ENCODE measurements at regions not wholly inside any gene's neighbourhood (a gene's known extent, or its start where the extent isn't known, plus 50 kb on each side); places are given as distances from the start of the nearest gene placed in this dataset.

DNA sequence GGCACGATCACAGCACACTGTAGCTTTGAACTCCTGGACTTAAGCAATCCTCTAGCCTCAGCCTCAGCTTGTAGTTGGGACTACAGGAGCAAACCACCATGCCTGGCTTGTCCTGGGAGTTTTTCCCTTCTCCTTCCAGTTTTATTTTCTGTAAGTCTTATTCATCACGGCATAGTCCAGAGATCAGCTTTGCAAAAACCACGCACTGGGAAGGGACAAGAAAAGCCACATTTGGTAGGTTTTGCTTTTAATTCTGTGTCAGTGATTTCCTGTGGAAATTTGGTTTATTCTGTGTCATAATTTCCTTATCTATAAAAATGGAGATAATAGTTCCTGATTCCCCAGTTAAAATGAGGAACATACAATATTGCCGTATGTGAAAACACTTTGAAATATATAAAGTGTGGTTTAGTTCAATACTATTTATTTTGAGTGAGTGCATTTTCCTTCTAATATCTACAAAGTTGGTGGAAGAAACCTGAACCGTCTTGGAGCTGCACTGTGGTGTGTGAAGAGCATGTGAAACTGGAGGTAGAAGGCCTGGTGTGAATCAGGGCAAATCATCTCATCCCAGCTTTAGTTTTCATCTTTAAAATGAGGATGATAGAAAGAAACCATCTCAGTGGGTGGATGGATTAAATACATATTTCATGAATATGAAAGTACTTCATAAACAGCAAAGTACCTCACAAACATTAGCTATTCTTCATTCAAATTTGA, 92.8 kb upstream of the ELL2 start (continued):
- TF ChIP-seq, protein P1, sequence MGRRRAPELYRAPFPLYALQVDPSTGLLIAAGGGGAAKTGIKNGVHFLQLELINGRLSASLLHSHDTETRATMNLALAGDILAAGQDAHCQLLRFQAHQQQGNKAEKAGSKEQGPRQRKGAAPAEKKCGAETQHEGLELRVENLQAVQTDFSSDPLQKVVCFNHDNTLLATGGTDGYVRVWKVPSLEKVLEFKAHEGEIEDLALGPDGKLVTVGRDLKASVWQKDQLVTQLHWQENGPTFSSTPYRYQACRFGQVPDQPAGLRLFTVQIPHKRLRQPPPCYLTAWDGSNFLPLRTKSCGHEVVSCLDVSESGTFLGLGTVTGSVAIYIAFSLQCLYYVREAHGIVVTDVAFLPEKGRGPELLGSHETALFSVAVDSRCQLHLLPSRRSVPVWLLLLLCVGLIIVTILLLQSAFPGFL (CRISPR knock-in tag; IDR thresholded peaks at IDR 0.05; ENCODE audit: borderline replicate concordance): no peak
- TF ChIP-seq NFATC4 (CRISPR knock-in tag; IDR thresholded peaks at IDR 0.05) (no peak), ZNF121 (CRISPR knock-in tag; IDR thresholded peaks at IDR 0.05) (no peak), ZNF671 (CRISPR knock-in tag; IDR thresholded peaks at IDR 0.05) (no peak), JAZF1 (CRISPR knock-in tag; IDR thresholded peaks at IDR 0.05) (no peak), ZNF138 (CRISPR knock-in tag; conservative IDR thresholded peaks at IDR 0.05) (no peak), TP53 (CRISPR knock-in tag; IDR thresholded peaks at IDR 0.05) (no peak)
- TF ChIP-seq, protein P2, sequence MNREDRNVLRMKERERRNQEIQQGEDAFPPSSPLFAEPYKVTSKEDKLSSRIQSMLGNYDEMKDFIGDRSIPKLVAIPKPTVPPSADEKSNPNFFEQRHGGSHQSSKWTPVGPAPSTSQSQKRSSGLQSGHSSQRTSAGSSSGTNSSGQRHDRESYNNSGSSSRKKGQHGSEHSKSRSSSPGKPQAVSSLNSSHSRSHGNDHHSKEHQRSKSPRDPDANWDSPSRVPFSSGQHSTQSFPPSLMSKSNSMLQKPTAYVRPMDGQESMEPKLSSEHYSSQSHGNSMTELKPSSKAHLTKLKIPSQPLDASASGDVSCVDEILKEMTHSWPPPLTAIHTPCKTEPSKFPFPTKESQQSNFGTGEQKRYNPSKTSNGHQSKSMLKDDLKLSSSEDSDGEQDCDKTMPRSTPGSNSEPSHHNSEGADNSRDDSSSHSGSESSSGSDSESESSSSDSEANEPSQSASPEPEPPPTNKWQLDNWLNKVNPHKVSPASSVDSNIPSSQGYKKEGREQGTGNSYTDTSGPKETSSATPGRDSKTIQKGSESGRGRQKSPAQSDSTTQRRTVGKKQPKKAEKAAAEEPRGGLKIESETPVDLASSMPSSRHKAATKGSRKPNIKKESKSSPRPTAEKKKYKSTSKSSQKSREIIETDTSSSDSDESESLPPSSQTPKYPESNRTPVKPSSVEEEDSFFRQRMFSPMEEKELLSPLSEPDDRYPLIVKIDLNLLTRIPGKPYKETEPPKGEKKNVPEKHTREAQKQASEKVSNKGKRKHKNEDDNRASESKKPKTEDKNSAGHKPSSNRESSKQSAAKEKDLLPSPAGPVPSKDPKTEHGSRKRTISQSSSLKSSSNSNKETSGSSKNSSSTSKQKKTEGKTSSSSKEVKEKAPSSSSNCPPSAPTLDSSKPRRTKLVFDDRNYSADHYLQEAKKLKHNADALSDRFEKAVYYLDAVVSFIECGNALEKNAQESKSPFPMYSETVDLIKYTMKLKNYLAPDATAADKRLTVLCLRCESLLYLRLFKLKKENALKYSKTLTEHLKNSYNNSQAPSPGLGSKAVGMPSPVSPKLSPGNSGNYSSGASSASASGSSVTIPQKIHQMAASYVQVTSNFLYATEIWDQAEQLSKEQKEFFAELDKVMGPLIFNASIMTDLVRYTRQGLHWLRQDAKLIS (CRISPR knock-in tag; IDR thresholded peaks at IDR 0.05; ENCODE audit: borderline replicate concordance): no peak
- TF ChIP-seq, protein P3, sequence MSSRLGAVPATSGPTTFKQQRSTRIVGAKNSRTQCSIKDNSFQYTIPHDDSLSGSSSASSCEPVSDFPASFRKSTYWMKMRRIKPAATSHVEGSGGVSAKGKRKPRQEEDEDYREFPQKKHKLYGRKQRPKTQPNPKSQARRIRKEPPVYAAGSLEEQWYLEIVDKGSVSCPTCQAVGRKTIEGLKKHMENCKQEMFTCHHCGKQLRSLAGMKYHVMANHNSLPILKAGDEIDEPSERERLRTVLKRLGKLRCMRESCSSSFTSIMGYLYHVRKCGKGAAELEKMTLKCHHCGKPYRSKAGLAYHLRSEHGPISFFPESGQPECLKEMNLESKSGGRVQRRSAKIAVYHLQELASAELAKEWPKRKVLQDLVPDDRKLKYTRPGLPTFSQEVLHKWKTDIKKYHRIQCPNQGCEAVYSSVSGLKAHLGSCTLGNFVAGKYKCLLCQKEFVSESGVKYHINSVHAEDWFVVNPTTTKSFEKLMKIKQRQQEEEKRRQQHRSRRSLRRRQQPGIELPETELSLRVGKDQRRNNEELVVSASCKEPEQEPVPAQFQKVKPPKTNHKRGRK (CRISPR knock-in tag; IDR thresholded peaks at IDR 0.05; ENCODE audit: borderline replicate concordance): no peak
- TF ChIP-seq, protein P4, sequence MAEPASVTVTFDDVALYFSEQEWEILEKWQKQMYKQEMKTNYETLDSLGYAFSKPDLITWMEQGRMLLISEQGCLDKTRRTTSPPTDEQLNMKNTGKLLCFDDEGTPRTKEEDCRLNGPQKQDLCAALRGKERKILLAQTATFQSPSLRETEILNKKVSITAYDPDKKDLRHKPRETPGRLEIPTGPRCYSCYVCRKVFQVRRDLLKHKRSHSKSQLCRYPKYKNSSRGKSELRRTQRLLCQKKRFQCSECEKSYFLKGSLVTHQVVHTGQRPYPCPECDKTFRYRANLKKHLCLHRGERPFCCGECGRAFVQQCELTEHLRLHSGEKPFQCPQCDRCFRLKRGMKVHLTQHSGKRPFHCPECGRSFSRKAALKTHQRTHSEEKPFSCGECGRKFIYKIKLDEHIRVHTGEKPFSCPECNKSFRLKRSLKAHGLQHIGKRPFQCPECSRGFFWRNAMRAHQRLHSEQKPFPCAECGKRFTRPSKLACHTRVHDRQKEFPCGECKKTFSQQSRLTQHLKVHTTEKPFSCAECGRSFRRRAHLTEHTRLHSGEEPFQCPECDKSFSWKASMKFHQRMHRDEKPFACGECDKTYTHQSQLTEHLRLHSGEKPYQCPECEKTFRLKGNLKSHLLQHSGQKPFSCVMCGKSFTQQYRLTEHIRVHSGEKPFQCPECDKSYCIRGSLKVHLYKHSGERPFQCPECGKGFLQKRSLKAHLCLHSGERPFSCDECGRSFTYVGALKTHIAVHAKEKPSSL (CRISPR knock-in tag; conservative IDR thresholded peaks at IDR 0.05): no peak
- TF ChIP-seq, protein P5, sequence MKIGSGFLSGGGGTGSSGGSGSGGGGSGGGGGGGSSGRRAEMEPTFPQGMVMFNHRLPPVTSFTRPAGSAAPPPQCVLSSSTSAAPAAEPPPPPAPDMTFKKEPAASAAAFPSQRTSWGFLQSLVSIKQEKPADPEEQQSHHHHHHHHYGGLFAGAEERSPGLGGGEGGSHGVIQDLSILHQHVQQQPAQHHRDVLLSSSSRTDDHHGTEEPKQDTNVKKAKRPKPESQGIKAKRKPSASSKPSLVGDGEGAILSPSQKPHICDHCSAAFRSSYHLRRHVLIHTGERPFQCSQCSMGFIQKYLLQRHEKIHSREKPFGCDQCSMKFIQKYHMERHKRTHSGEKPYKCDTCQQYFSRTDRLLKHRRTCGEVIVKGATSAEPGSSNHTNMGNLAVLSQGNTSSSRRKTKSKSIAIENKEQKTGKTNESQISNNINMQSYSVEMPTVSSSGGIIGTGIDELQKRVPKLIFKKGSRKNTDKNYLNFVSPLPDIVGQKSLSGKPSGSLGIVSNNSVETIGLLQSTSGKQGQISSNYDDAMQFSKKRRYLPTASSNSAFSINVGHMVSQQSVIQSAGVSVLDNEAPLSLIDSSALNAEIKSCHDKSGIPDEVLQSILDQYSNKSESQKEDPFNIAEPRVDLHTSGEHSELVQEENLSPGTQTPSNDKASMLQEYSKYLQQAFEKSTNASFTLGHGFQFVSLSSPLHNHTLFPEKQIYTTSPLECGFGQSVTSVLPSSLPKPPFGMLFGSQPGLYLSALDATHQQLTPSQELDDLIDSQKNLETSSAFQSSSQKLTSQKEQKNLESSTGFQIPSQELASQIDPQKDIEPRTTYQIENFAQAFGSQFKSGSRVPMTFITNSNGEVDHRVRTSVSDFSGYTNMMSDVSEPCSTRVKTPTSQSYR (CRISPR knock-in tag; IDR thresholded peaks at IDR 0.05): no peak

DNA sequence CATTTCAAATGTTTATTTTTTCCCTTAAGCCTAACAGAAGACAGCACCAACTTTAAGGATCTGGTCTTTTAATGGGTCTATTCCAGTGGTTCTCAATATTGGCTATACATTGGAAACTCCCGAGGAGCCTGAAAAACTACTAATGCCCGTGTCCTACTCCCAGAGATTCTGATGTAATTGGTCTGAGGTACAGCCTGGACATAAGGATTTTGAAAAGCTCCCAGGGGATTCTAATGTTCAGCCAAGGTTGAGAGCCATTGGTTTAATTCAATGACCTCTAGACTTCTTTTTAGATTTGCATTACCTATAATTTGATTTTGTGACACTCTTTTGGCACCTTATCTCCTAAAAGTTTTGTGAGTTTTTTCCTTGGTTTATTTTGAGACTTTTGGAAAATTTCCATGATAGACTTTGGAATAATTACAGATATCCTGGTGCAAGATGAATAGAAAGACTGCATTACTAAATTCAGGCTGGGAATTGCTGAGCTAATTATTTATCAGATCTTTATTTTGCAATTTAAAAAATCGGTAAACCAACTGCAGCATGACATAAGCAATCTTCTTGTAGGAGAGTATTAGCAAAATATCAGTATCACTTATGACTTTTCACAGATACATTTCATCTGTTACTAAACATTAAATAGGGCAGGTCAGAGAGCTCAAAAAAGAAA, 91.5 kb upstream of the ELL2 start:
- no peak for ATAC-seq
- CTCF ChIA-PET: no interaction called here
- H3K4me3 Mint-ChIP-seq: no peak overlapping the region

More for the DNA sequence above, 91.5 kb upstream of the ELL2 start:
- Mint-ChIP-seq H3K27ac (no peak overlapping the region), H3K4me1 (peaks cover 7% of the 10 kb centered on the region), H3K36me3 (no peaks in the 10 kb centered on the region), H3K9me3 (peaks cover 7% of the 10 kb centered on the region), H3K27me3 (ENCODE audit: low read depth) (no peaks in the 10 kb centered on the region)
- POLR2A ChIA-PET: no interaction called here
- no peak for TF ChIP-seq OVOL2 (CRISPR knock-in tag; IDR thresholded peaks at IDR 0.05; ENCODE audit: borderline replicate concordance)
- no peak for TF ChIP-seq ZNF317 (CRISPR knock-in tag; IDR thresholded peaks at IDR 0.05; ENCODE audit: borderline replicate concordance, low read depth)
- no peak for TF ChIP-seq ZNF396 (CRISPR knock-in tag; IDR thresholded peaks at IDR 0.05; ENCODE audit: borderline replicate concordance)
- TF ChIP-seq, protein P6, sequence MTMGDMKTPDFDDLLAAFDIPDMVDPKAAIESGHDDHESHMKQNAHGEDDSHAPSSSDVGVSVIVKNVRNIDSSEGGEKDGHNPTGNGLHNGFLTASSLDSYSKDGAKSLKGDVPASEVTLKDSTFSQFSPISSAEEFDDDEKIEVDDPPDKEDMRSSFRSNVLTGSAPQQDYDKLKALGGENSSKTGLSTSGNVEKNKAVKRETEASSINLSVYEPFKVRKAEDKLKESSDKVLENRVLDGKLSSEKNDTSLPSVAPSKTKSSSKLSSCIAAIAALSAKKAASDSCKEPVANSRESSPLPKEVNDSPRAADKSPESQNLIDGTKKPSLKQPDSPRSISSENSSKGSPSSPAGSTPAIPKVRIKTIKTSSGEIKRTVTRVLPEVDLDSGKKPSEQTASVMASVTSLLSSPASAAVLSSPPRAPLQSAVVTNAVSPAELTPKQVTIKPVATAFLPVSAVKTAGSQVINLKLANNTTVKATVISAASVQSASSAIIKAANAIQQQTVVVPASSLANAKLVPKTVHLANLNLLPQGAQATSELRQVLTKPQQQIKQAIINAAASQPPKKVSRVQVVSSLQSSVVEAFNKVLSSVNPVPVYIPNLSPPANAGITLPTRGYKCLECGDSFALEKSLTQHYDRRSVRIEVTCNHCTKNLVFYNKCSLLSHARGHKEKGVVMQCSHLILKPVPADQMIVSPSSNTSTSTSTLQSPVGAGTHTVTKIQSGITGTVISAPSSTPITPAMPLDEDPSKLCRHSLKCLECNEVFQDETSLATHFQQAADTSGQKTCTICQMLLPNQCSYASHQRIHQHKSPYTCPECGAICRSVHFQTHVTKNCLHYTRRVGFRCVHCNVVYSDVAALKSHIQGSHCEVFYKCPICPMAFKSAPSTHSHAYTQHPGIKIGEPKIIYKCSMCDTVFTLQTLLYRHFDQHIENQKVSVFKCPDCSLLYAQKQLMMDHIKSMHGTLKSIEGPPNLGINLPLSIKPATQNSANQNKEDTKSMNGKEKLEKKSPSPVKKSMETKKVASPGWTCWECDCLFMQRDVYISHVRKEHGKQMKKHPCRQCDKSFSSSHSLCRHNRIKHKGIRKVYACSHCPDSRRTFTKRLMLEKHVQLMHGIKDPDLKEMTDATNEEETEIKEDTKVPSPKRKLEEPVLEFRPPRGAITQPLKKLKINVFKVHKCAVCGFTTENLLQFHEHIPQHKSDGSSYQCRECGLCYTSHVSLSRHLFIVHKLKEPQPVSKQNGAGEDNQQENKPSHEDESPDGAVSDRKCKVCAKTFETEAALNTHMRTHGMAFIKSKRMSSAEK (CRISPR knock-in tag; IDR thresholded peaks at IDR 0.05; ENCODE audit: borderline replicate concordance): no peak
- DNase-seq (ENCODE audit: low spot score): no peak
